ENCODE measurements at regions not wholly inside any gene's neighbourhood (a gene's known extent, or its start where the extent isn't known, plus 50 kb on each side); places are given as distances from the start of the nearest gene placed in this dataset.
"Not testable (repeated sequence)": the region's sequence is repeated elsewhere in the genome, so short reads cannot be mapped to it uniquely, and the experiment has no call there.

GRCh38 chr12:13326076-13326475, 129.6 kb downstream of the EMP1 start:
- no peak for TF ChIP-seq CTCF (IDR thresholded peaks at IDR 0.05; ENCODE audit: extremely low read depth, insufficient read depth, missing control alignments)
- in situ Hi-C loops (cut with MboI; ENCODE audit: low pct_unique_long_range_greater_than_20kb, low sequenced_read_pairs, unreplicated experiment): no loop called here
- DNase-seq (ENCODE audit: low spot score): no peak

- not testable (repeated sequence) for DNase-seq (ENCODE audit: low spot score)
Observed at GRCh38 chr12:13325037-13325436, 128.5 kb downstream of the EMP1 start.

GRCh38 chr12:13318231-13319015, 121.9 kb downstream of the EMP1 start:
- no peak for TF ChIP-seq CTCF (IDR thresholded peaks at IDR 0.05; ENCODE audit: extremely low read depth, insufficient read depth, missing control alignments)
- in situ Hi-C loops (cut with MboI; ENCODE audit: low pct_unique_long_range_greater_than_20kb, low sequenced_read_pairs, unreplicated experiment): no loop called here
- no peak for DNase-seq (ENCODE audit: low spot score)

More at GRCh38 chr12:13325037-13325436, 128.5 kb downstream of the EMP1 start:
- in situ Hi-C loops (cut with MboI; ENCODE audit: low pct_unique_long_range_greater_than_20kb, low sequenced_read_pairs, unreplicated experiment): not testable (repeated sequence)

GRCh38 chr12:13316587-13317246, 120.2 kb downstream of the EMP1 start:
- no peak for TF ChIP-seq CTCF (IDR thresholded peaks at IDR 0.05; ENCODE audit: extremely low read depth, insufficient read depth, missing control alignments)
- no peak for DNase-seq (ENCODE audit: low spot score)
- in situ Hi-C loops (cut with MboI; ENCODE audit: low pct_unique_long_range_greater_than_20kb, low sequenced_read_pairs, unreplicated experiment): no loop called here

GRCh38 chr12:13313886-13314285, 117.4 kb downstream of the EMP1 start:
- in situ Hi-C loops (cut with MboI; ENCODE audit: low pct_unique_long_range_greater_than_20kb, low sequenced_read_pairs, unreplicated experiment): no loop called here
- no peak for TF ChIP-seq CTCF (IDR thresholded peaks at IDR 0.05; ENCODE audit: extremely low read depth, insufficient read depth, missing control alignments)
- no peak for DNase-seq (ENCODE audit: low spot score)

GRCh38 chr12:13311551-13311950, 115.0 kb downstream of the EMP1 start:
- DNase-seq (ENCODE audit: low spot score): no peak
- TF ChIP-seq CTCF (IDR thresholded peaks at IDR 0.05; ENCODE audit: extremely low read depth, insufficient read depth, missing control alignments): no peak
- in situ Hi-C loops (cut with MboI; ENCODE audit: low pct_unique_long_range_greater_than_20kb, low sequenced_read_pairs, unreplicated experiment): no loop called here

- no peak for DNase-seq (ENCODE audit: low spot score)
- no peak for TF ChIP-seq CTCF (IDR thresholded peaks at IDR 0.05; ENCODE audit: extremely low read depth, insufficient read depth, missing control alignments)
- in situ Hi-C loops (cut with MboI; ENCODE audit: low pct_unique_long_range_greater_than_20kb, low sequenced_read_pairs, unreplicated experiment): no loop called here
Observed at GRCh38 chr12:13307143-13307816, 110.8 kb downstream of the EMP1 start.

All from GM13977 (cell line).